Glomerular endothelial cell (primary cell): ENCODE measurements at regions not wholly inside any gene's neighbourhood (a gene's known extent, or its start where the extent isn't known, plus 50 kb on each side); places are given as distances from the start of the nearest gene placed in this dataset.
"Not testable (repeated sequence)": the region's sequence is repeated elsewhere in the genome, so short reads cannot be mapped to it uniquely, and the experiment has no call there.

Experiments
- DNase-seq: peaks from one replicate; pipeline ENCODE4 v3.0.0-alpha.2; 2011; ENCODE audit warnings: low read depth, low spot score; ENCODE audit errors: extremely low read depth

- DNase-seq = no peak
Measured at GRCh38 chr1:82810601-82811000, 1009.9 kb downstream of the ADGRL2 start.

- no peak for DNase-seq
Measured at GRCh38 chr1:82807563-82807962, 1006.8 kb downstream of the ADGRL2 start.

- DNase-seq = no peak
Measured at GRCh38 chr1:82806133-82806532, 1005.4 kb downstream of the ADGRL2 start.

- no peak for DNase-seq
Measured at GRCh38 chr1:82801176-82801575, 1000.4 kb downstream of the ADGRL2 start.

- no peak for DNase-seq
Measured at GRCh38 chr1:82800721-82801120, 1000.0 kb downstream of the ADGRL2 start.

GRCh38 chr1:82799261-82799660, 998.5 kb downstream of the ADGRL2 start:
- no peak for DNase-seq

GRCh38 chr1:82795508-82796149, 994.9 kb downstream of the ADGRL2 start:
- DNase-seq = no peak

GRCh38 chr1:82792151-82792550, 991.4 kb downstream of the ADGRL2 start:
- no peak for DNase-seq

GRCh38 chr1:82790556-82790955, 989.8 kb downstream of the ADGRL2 start:
- no peak for DNase-seq

- no peak for DNase-seq
Measured at GRCh38 chr1:82788660-82789059, 987.9 kb downstream of the ADGRL2 start.

GRCh38 chr1:82788038-82788437, 987.3 kb downstream of the ADGRL2 start:
- DNase-seq = no peak

GRCh38 chr1:82786883-82787282, 986.1 kb downstream of the ADGRL2 start:
- no peak for DNase-seq

GRCh38 chr1:82785268-82785790, 984.6 kb downstream of the ADGRL2 start:
- DNase-seq = no peak

GRCh38 chr1:82783044-82783443, 982.3 kb downstream of the ADGRL2 start:
- no peak for DNase-seq

GRCh38 chr1:82782599-82782998, 981.9 kb downstream of the ADGRL2 start:
- DNase-seq = no peak

GRCh38 chr1:82778612-82779011, 977.9 kb downstream of the ADGRL2 start:
- no peak for DNase-seq

- no peak for DNase-seq
Measured at GRCh38 chr1:82777240-82777639, 976.5 kb downstream of the ADGRL2 start.

GRCh38 chr1:82776730-82777129, 976.0 kb downstream of the ADGRL2 start:
- DNase-seq = not testable (repeated sequence)

- DNase-seq = no peak
Measured at GRCh38 chr1:82775406-82776000, 974.8 kb downstream of the ADGRL2 start.

GRCh38 chr1:82762829-82763532, 962.2 kb downstream of the ADGRL2 start:
- no peak for DNase-seq

- no peak for DNase-seq
Measured at GRCh38 chr1:82759035-82759434, 958.3 kb downstream of the ADGRL2 start.

- DNase-seq = no peak
Measured at GRCh38 chr1:82755671-82756070, 954.9 kb downstream of the ADGRL2 start.
